ENCODE measurements at regions not wholly inside any gene's neighbourhood (a gene's known extent, or its start where the extent isn't known, plus 50 kb on each side); places are given as distances from the start of the nearest gene placed in this dataset.

DNA sequence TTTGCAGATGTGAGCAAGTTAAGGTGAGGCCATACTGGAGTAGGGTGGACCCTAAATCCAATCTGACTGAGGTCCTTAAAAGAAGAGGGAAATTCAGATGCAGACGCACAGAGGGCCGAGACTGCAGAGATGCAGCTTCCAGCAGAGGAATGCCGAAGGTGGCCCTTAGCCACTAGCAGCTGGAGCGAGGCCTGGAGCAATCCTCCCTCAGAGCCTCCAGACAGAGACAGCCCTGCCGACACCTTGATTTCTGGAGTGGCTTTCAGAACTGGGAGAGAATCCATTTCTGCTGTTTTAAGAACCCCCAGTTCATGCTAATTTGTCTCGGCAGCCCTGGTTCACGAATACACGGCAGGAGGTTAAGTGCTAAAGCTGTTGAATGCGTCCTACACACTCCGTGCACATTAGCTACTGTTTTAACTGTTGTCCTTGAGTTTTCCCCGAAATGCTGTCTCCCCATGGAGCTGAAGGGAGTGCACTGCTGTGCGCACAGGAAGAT lies 135.5 kb downstream of the IRF8 start:
- Histone ChIP-seq H3K4me3 (no peak overlapping the region), H3K27me3 (peaks cover 40% of the 10 kb centered on the region), H3K27ac (no peak overlapping the region), H3K36me3 (no peaks in the 10 kb centered on the region), H3K9me3 (no peaks in the 10 kb centered on the region), H3K4me1 (peaks cover 26% of the 10 kb centered on the region)
- TF ChIP-seq EP300 (IDR thresholded peaks at IDR 0.05) (no peak), POLR2A (IDR thresholded peaks at IDR 0.05) (no peak), CTCF (IDR thresholded peaks at IDR 0.05) (no peak), POLR2AphosphoS5 (IDR thresholded peaks at IDR 0.05) (no peak)
- DNase-seq (ENCODE audit: low spot score in 2 of 2): no peak
- WGBS: 84% methylated on average over 11 of the region's 12 CpGs

- DNase-seq (ENCODE audit: low spot score in 2 of 2): no peak
- WGBS: 88% methylated on average over 13 of the region's 13 CpGs
- Histone ChIP-seq H3K4me1 (peaks cover 20% of the 10 kb centered on the region), H3K27ac (no peak overlapping the region), H3K36me3 (no peaks in the 10 kb centered on the region), H3K27me3 (peaks cover 35% of the 10 kb centered on the region), H3K4me3 (no peak overlapping the region), H3K9me3 (no peaks in the 10 kb centered on the region)
- TF ChIP-seq POLR2AphosphoS5 (IDR thresholded peaks at IDR 0.05) (no peak), POLR2A (IDR thresholded peaks at IDR 0.05) (no peak), CTCF (IDR thresholded peaks at IDR 0.05) (no peak), EP300 (IDR thresholded peaks at IDR 0.05) (no peak)
Observed at GRCh38 chr16:86035906-86036305, 136.9 kb downstream of the IRF8 start.

- peak in 1 of 2 donors; percentile 41 for DNase-seq (ENCODE audit: low spot score in 2 of 2)
- H3K4me3 ChIP-seq: no peak overlapping the region
- H3K27me3 ChIP-seq: peaks cover 39% of the 10 kb centered on the region
- H3K36me3 ChIP-seq: no peaks in the 10 kb centered on the region
- WGBS: 66% methylated on average over 15 of the region's 23 CpGs
- no peak overlapping the region for H3K27ac ChIP-seq
- TF ChIP-seq EP300 (IDR thresholded peaks at IDR 0.05) (no peak), POLR2AphosphoS5 (IDR thresholded peaks at IDR 0.05) (no peak), POLR2A (IDR thresholded peaks at IDR 0.05) (no peak), CTCF (IDR thresholded peaks at IDR 0.05) (no peak)
- H3K4me1 ChIP-seq: peaks cover 8% of the 10 kb centered on the region
- H3K9me3 ChIP-seq: no peaks in the 10 kb centered on the region
Observed at GRCh38 chr16:86037999-86038925, 139.3 kb downstream of the IRF8 start.

DNA sequence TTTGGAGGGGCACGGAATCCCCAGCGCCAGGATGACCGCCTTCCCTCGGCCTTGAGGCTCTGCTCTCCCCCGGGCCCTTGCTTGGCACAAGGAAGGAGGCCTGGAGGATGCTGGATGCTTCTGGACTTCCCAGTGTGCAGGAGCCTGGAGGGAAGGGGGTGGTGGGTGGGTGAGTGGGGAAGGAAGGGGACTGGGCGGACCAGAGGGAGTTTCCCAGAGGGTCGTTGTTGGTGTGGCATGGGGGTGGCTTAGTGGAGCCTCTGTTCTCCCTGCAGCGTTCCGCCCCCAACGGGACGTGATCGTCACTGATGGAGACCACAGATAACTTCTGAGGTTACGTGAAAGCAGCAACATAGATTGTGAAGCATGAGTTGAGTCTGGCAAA lies 140.0 kb downstream of the IRF8 start:
- no peak overlapping the region for H3K4me3 ChIP-seq
- no peaks in the 10 kb centered on the region for H3K36me3 ChIP-seq
- H3K4me1 ChIP-seq: peaks cover 7% of the 10 kb centered on the region
- no peak for DNase-seq (ENCODE audit: low spot score in 2 of 2)
- no peaks in the 10 kb centered on the region for H3K9me3 ChIP-seq
- 40% methylated on average over 8 of the region's 13 CpGs for WGBS
- H3K27me3 ChIP-seq: peaks cover 41% of the 10 kb centered on the region
- no peak for TF ChIP-seq CTCF (IDR thresholded peaks at IDR 0.05)
- TF ChIP-seq EP300 (IDR thresholded peaks at IDR 0.05): no peak
- no peak for TF ChIP-seq POLR2A (IDR thresholded peaks at IDR 0.05)
- TF ChIP-seq POLR2AphosphoS5 (IDR thresholded peaks at IDR 0.05): no peak
- no peak overlapping the region for H3K27ac ChIP-seq

DNA sequence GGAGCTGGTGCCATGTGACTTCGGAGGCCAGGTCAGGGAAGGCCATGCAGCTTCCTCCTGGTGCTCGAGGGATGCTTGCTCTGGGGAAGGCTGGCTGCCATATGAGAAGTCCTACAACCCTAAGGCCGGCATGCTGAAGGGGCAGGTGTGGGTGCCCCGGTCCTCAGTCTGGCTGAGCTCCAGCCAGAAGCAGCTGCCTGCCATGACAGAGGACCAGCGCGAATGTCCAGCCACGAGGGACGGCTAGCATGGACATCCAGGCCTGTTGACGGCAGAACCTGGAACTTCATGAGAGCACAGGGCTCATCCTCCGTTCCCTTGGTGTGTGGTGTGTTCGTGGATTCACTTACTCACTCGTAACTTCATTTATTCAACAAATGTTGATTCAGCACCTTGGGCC lies 140.6 kb downstream of the IRF8 start:
- Histone ChIP-seq H3K27me3 (peaks cover 43% of the 10 kb centered on the region), H3K36me3 (no peaks in the 10 kb centered on the region)

More for the DNA sequence above, 140.6 kb downstream of the IRF8 start:
- no peak overlapping the region for H3K4me3 ChIP-seq
- no peak for DNase-seq (ENCODE audit: low spot score in 2 of 2)
- no peaks in the 10 kb centered on the region for H3K9me3 ChIP-seq
- WGBS: 78% methylated on average over 10 of the region's 12 CpGs
- no peak for TF ChIP-seq CTCF (IDR thresholded peaks at IDR 0.05)
- no peak for TF ChIP-seq POLR2AphosphoS5 (IDR thresholded peaks at IDR 0.05)
- no peak for TF ChIP-seq EP300 (IDR thresholded peaks at IDR 0.05)
- TF ChIP-seq POLR2A (IDR thresholded peaks at IDR 0.05): no peak
- peaks cover 7% of the 10 kb centered on the region for H3K4me1 ChIP-seq
- H3K27ac ChIP-seq: no peak overlapping the region
